ENCODE measurements at regions not wholly inside any gene's neighbourhood (a gene's known extent, or its start where the extent isn't known, plus 50 kb on each side); places are given as distances from the start of the nearest gene placed in this dataset.

DNA sequence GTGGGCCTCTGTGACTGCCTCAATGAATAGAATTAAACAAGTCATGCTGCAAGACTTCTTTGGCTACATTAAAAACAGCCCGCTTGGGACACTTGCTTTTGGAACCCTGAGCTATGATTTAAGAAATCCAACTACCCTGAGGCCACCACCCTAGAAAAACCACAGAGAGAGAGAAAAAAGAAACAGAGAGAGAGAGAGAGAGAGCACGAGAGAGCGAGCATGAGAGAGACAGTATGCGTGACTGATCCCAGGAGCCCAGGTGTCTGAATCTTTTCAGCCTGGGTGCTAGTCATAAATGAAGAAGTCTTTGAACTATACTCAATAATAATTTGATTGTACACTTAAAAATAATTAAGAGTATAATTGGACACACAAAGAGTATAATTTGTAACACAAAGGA lies 123.1 kb upstream of the FREM1 start:
- TF ChIP-seq POLR2A (IDR thresholded peaks at IDR 0.05) (no peak), POLR2AphosphoS5 (IDR thresholded peaks at IDR 0.05) (no peak), EP300 (IDR thresholded peaks at IDR 0.05) (no peak)
- TF ChIP-seq, protein P1, sequence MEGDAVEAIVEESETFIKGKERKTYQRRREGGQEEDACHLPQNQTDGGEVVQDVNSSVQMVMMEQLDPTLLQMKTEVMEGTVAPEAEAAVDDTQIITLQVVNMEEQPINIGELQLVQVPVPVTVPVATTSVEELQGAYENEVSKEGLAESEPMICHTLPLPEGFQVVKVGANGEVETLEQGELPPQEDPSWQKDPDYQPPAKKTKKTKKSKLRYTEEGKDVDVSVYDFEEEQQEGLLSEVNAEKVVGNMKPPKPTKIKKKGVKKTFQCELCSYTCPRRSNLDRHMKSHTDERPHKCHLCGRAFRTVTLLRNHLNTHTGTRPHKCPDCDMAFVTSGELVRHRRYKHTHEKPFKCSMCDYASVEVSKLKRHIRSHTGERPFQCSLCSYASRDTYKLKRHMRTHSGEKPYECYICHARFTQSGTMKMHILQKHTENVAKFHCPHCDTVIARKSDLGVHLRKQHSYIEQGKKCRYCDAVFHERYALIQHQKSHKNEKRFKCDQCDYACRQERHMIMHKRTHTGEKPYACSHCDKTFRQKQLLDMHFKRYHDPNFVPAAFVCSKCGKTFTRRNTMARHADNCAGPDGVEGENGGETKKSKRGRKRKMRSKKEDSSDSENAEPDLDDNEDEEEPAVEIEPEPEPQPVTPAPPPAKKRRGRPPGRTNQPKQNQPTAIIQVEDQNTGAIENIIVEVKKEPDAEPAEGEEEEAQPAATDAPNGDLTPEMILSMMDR (IDR thresholded peaks at IDR 0.05) = no peak
- WGBS = 79% methylated on average over 4 of the region's 4 CpGs

DNA sequence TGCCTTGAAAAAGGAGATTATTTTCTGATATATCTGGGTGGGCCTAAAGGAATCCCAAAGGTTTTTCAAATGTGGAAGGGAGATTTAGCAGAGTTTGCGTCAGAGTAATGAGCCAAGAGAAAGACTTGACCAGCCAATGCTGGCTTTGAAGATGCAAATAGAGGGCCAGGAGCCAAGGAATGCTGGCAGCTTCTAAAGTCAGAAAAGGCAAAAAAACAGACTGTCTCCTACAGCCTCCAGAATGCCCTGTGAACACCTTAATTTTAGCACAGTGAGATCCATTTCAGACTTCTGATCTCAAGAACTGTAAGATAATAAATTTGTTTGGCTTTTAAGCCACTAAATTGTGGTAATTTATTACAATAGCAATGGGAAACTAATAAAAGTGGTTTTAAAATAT lies 122.6 kb upstream of the FREM1 start:
- H3K36me3 ChIP-seq = no peaks in the 10 kb centered on the region
- no peaks in the 10 kb centered on the region for H3K9me3 ChIP-seq
- no peaks in the 10 kb centered on the region for H3K4me1 ChIP-seq
- H3K27me3 ChIP-seq = no peaks in the 10 kb centered on the region
- TF ChIP-seq POLR2AphosphoS5 (IDR thresholded peaks at IDR 0.05) (no peak), POLR2A (IDR thresholded peaks at IDR 0.05) (no peak), EP300 (IDR thresholded peaks at IDR 0.05) (no peak)
- TF ChIP-seq, protein P1 (IDR thresholded peaks at IDR 0.05) = no peak
- H3K27ac ChIP-seq = no peak overlapping the region
- no peak overlapping the region for H3K4me3 ChIP-seq
- no peak for DNase-seq (ENCODE audit: low spot score in 2 of 2)
- WGBS = 74% methylated on average over 1 of the region's 1 CpG

More for the DNA sequence above, 123.1 kb upstream of the FREM1 start:
- H3K27me3 ChIP-seq = no peaks in the 10 kb centered on the region
- H3K4me3 ChIP-seq = no peak overlapping the region
- H3K36me3 ChIP-seq = no peaks in the 10 kb centered on the region
- no peaks in the 10 kb centered on the region for H3K4me1 ChIP-seq
- no peaks in the 10 kb centered on the region for H3K9me3 ChIP-seq
- no peak overlapping the region for H3K27ac ChIP-seq
- no peak for DNase-seq (ENCODE audit: low spot score in 2 of 2)

DNA sequence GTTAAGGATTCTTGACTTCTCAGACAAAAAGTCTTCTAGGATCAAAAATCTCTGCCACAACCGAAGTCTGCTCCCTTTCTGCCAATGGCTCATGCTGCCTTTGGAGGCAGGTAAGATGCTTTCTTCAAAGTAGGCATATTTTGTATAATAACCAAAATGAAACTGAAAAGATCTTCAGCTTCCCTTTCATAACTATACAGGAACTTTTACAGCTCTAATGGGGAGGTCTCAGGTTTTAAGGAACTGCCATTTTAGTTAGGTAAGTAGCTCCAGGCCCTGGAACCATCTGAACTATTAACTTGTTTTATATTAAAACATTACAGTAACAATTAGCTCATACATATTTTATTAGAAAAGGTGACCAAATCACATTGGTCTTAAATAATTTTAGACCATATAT lies 110.9 kb upstream of the FREM1 start:
- Histone ChIP-seq H3K27me3 (no peaks in the 10 kb centered on the region), H3K4me1 (no peaks in the 10 kb centered on the region), H3K9me3 (no peaks in the 10 kb centered on the region), H3K4me3 (no peak overlapping the region), H3K36me3 (no peaks in the 10 kb centered on the region), H3K27ac (no peak overlapping the region)
- DNase-seq (ENCODE audit: low spot score in 2 of 2) = no peak
- WGBS = 94% methylated on average over 1 of the region's 1 CpG
- TF ChIP-seq POLR2AphosphoS5 (IDR thresholded peaks at IDR 0.05) (no peak), EP300 (IDR thresholded peaks at IDR 0.05) (no peak), POLR2A (IDR thresholded peaks at IDR 0.05) (no peak)
- TF ChIP-seq, protein P1 (IDR thresholded peaks at IDR 0.05) = no peak

DNA sequence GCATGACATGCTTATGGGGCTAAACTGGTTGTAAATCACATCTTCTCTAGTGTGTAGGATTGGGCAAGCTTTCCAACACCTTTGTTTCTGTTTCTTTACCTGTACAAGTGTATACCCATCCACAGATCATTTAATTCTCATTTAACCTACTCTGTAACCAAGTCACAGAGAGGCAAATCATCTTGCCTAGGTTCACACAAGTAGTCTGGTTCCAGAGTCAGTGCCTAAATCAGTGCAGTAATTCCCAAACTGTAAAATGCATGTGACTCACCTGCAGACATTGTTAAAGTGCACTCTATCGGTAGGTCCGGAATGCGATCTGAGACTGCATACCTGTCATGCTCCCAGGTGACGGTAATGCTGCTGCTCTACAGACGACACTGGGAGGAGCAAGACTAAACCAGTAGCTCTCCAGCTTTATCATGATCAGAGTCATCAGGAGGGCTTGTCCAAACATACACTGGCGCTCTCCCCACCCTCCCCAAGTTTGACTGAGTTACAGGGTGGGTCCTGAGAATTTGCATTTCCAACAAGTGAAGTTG lies 107.9 kb upstream of the FREM1 start:
- Histone ChIP-seq H3K27me3 (no peaks in the 10 kb centered on the region), H3K9me3 (no peaks in the 10 kb centered on the region), H3K4me3 (no peak overlapping the region), H3K27ac (no peak overlapping the region), H3K4me1 (no peaks in the 10 kb centered on the region), H3K36me3 (no peaks in the 10 kb centered on the region)
- TF ChIP-seq POLR2A (IDR thresholded peaks at IDR 0.05) = no peak
- TF ChIP-seq, protein P1 (IDR thresholded peaks at IDR 0.05) = no peak
- no peak for TF ChIP-seq EP300 (IDR thresholded peaks at IDR 0.05)
- TF ChIP-seq POLR2AphosphoS5 (IDR thresholded peaks at IDR 0.05) = no peak
- WGBS = 48% methylated on average over 6 of the region's 6 CpGs
- DNase-seq (ENCODE audit: low spot score in 2 of 2) = no peak

DNA sequence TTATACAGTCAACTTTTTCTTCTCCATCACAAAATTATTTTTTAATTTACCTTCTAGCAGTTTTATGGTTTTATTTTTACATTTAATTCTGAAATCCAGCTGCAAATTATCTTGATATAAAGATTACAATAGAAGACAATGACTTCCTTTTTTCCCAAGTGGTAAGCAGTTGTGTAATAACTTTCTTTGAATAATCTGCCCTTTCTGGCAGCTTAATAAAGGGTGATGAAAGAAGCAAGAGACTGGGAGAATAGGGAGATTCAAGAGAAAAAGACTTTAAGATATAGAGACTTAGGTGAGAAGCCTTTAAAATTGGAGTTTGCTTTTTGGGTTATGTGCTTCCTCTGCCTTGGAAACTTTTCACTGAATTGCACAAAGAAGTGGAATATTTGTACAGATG lies 100.4 kb upstream of the FREM1 start:
- Histone ChIP-seq H3K36me3 (no peaks in the 10 kb centered on the region), H3K27me3 (no peaks in the 10 kb centered on the region), H3K4me3 (no peak overlapping the region), H3K4me1 (no peaks in the 10 kb centered on the region), H3K9me3 (no peaks in the 10 kb centered on the region), H3K27ac (no peak overlapping the region)
- TF ChIP-seq POLR2A (IDR thresholded peaks at IDR 0.05) (no peak), POLR2AphosphoS5 (IDR thresholded peaks at IDR 0.05) (no peak), EP300 (IDR thresholded peaks at IDR 0.05) (no peak)
- TF ChIP-seq, protein P1 (IDR thresholded peaks at IDR 0.05) = no peak
- DNase-seq (ENCODE audit: low spot score in 2 of 2) = no peak
